ENCODE measurements at regions not wholly inside any gene's neighbourhood (a gene's known extent, or its start where the extent isn't known, plus 50 kb on each side); places are given as distances from the start of the nearest gene placed in this dataset.

GRCh38 chr2:159851941-159852340 is 53.9 kb upstream of the CD302 start (continued):
- no peak for TF ChIP-seq ZNF782 (CRISPR knock-in tag; IDR thresholded peaks at IDR 0.05; ENCODE audit: borderline replicate concordance)
- no peak for TF ChIP-seq ZKSCAN5 (CRISPR knock-in tag; IDR thresholded peaks at IDR 0.05)
- TF ChIP-seq ZNF614 (CRISPR knock-in tag; IDR thresholded peaks at IDR 0.05; ENCODE audit: borderline replicate concordance), result no peak
- no peak for TF ChIP-seq MBNL3 (CRISPR knock-in tag; conservative IDR thresholded peaks at IDR 0.05)
- no peak for TF ChIP-seq ZNF883 (CRISPR knock-in tag; IDR thresholded peaks at IDR 0.05; ENCODE audit: not compliant biosample characterization)
- TF ChIP-seq THAP11 (CRISPR knock-in tag; IDR thresholded peaks at IDR 0.05), result no peak
- TF ChIP-seq ZMAT3 (CRISPR knock-in tag; conservative IDR thresholded peaks at IDR 0.05), result no peak
- TF ChIP-seq NFE2L2 (IDR thresholded peaks at IDR 0.05; ENCODE audit: low read length), result no peak

DNA sequence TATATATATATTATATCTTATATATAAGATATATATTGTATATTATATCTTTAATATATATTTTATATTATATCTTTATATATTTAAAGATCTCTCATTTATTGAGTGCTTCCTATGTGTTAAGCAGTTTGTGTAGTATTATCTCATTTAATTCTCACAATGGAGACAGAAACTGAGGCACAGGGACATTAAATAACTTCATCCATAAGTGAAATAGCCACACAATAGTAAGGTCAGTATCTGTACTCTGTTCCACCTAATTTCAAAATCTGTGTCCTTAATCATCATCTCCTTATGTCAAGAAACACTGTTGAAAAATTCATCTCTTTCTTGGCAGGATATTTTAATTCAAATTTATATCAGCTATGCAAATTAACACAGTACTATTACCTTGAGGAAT is 52.8 kb upstream of the CD302 start:
- no TSS peak for BruUV-seq (replicated peaks)
- TF ChIP-seq ZFAT (CRISPR knock-in tag; conservative IDR thresholded peaks at IDR 0.05), result no peak
- TF ChIP-seq ZNF598 (CRISPR knock-in tag; IDR thresholded peaks at IDR 0.05; ENCODE audit: borderline replicate concordance), result no peak
- TF ChIP-seq ZNF839 (CRISPR knock-in tag; IDR thresholded peaks at IDR 0.05; ENCODE audit: borderline replicate concordance), result no peak
- Histone ChIP-seq H3K4me2 (ENCODE audit: low read depth, low read length) (no peak overlapping the region), H3K4me3 (replicated peaks in 1 of 3; ENCODE audit: insufficient read depth in 1 of 3, low read depth in 2 of 3, low read length in 3 of 3) (no peak overlapping the region), H3K9ac (ENCODE audit: insufficient read depth, low read depth, low read length) (no peak overlapping the region), H3K4me1 (ENCODE audit: insufficient read depth, low read length) (no peaks in the 10 kb centered on the region), H2AFZ (ENCODE audit: low read length) (no peak overlapping the region), H3K36me3 (replicated peaks in 1 of 2; ENCODE audit: control insufficient read depth in 1 of 2, insufficient read depth in 2 of 2, low read length in 2 of 2) (no peaks in the 10 kb centered on the region), H3K79me2 (ENCODE audit: insufficient read depth, low read length) (no peaks in the 10 kb centered on the region), H3K9me3 (ENCODE audit: low read length) (no peaks in the 10 kb centered on the region), H4K20me1 (ENCODE audit: insufficient read depth, low read length) (no peaks in the 10 kb centered on the region), H3K27me3 (ENCODE audit: control insufficient read depth in 1 of 2, insufficient read depth in 2 of 2, low read length in 2 of 2) (no peaks in the 10 kb centered on the region), H3K27ac (ENCODE audit: extremely low read length, insufficient read depth, low read length) (no peak overlapping the region)
- in situ Hi-C loops (cut with HindIII; ENCODE audit: extremely low pct_ligation_motif_present, low pct_unique_long_range_greater_than_20kb) (no loop called here), intact Hi-C loops (cut with micrococcal nuclease; ENCODE audit: unreplicated experiment) (no loop called here)
- DNase-seq (ENCODE audit: low spot score) (no peak), ATAC-seq (no peak), FAIRE-seq (no peak)
- POLR2A ChIA-PET, result no interaction called here
- CTCF ChIA-PET (ENCODE audit: low intra/inter-chr PET ratio, low total read pairs), result no interaction called here

Measured in HepG2 (cell line).